ENCODE measurements at regions not wholly inside any gene's neighbourhood (a gene's known extent, or its start where the extent isn't known, plus 50 kb on each side); places are given as distances from the start of the nearest gene placed in this dataset.
"Not testable (repeated sequence)": the region's sequence is repeated elsewhere in the genome, so short reads cannot be mapped to it uniquely, and the experiment has no call there.

DNA sequence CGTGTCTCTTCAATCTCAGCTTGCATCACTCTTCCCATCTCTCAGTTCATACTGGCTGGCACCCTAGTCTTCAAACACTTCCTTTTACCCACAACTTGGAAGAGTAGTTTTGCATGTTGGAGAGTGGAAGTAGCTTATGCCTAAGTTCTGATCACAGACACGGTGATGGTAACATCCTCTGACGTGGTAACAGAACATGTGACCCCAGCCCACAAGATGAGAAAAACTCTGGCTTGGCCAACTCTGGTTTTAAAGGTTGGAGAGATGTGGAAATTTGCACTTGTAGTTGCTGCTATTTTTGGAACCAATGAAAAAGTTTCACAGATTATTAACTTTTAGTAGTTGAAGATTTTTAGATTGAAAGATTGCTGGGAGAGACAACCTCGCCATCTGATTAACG, 155.4 kb upstream of the SLC35G4 start:
- no peak for DNase-seq

DNA sequence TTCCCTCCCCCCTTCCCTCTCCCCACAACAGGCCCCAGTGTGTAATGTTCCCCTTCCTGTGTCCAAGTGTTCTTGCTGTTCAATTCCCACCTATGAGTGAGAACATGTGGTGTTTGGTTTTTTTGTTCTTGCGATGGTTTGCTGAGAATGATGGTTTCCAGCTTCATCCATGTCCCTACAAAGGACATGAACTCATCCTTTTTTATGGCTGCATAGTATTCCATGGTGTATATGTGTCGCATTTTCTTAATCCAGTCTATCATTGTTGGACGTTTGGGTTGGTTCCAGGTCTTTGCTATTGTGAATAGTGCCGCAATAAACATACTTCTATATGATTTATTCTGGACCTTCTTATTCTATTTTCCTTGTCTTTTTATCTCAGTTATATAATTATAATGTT, 165.2 kb upstream of the SLC35G4 start:
- DNase-seq: not testable (repeated sequence)

DNA sequence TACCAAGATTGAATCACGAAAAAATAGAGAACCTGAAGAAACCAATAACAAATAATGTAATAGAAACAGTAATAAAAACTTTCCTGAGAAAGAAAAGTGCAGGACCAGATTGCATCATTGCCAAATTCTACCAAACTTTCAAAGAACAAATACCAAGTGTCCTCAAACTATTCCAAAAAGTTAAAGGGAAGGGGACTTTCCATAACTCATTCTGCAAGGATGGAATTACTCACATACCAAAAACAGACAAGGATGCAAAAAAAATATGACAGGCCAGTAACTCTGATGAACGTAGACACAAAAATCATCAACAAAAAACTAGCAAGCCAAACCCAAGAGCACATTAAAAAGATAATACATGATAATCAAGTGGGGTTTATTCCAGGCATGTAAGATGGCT, 172.3 kb upstream of the SLC35G4 start:
- DNase-seq: no peak

DNA sequence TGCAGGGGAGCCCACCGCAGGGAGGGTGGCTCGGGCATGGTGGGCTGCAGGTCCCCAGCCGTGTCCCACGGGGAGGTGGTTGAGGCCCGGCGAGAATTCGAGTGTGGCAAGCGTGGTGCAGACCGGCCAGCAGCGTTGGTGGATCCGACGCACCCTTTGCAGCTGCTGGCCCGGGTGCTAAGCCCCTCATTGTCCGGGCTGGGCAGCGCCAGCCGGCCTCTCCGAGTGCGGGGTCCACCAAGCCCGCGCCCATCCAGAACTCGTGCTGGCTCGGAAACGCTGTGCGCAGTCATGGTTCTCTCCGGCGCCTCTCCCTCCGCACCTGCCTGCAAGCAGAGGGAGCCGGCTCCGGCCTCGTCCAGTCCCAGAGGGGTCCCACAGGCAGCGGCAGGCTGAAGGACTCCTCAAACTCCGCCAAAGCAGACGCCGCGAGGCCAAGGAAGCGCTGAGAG, 177.0 kb upstream of the SLC35G4 start:
- no peak for DNase-seq

DNA sequence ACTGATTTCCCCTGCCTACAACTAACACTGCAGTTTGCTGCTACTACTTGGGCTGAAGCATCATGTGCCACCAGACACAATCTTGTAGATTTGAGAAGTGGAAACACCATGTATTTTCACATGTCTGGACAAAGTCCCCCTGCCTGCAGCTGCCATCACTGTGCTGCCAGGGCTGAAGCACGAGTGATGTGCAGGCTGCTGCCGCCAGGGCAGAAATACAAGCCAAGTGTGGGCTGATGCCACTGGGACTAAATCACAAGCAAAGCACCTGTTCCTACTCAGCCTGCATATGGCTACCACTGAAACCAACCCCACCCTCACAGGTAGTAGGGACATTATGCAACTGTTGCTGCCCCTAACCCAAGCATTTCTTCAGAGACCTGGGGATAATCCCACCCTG, 179.5 kb upstream of the SLC35G4 start:
- DNase-seq: no peak

DNA sequence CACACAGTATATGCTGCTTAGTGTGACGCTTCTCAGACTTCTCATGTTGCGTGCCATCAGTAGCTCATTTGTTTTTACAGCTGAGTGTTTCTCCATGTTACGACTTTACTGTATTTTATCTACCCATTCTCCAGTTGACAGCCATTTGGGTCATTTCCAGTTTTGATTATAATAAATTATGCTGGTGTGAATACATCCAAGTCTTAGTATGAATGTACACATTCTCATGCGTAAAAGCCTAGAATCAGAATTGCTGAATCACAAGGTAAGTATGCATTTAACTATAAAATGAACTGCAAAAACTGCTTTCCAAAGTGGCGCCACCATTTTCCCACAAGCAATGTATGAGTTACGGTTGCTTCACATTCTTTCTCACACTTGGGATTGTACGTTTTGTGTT, 184.2 kb upstream of the SLC35G4 start:
- DNase-seq: no peak

DNA sequence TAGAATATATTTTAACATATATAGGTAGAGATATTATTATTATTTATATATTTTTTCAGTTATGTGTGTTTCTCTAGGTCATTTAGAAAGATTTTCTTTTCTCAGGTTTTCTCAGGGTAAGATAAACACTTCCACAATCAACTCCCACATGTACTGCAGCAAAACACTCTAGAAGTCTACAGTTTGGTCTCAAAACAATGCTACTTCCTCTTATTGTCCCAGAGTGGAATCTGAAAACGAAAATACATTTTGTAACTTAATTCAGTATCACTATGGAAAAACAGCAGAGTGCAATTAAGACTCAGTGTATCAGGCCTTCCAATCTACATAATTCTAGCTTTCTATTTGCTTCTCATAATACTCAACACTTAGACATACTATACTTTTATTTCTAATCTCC, 190.1 kb upstream of the SLC35G4 start:
- no peak for DNase-seq

DNA sequence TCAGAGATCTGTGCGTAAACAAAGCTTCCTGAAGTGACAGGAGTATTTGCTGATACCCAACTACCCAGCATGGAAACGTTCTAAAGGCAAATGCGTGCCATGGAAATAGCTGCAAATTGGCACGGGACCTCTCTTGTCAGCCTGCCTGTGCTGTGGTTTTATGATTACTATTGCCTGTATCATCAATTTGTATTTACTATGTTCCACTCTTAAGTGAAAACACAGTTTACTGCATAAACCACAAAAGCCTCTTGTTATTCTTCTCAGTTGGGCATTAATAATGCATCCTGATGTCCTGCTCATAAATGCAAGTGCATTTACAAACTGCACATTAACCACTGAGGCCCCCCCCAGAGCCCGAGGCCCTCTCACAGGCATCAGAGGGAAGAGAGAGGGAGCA, 196.6 kb upstream of the SLC35G4 start:
- no peak for DNase-seq

DNA sequence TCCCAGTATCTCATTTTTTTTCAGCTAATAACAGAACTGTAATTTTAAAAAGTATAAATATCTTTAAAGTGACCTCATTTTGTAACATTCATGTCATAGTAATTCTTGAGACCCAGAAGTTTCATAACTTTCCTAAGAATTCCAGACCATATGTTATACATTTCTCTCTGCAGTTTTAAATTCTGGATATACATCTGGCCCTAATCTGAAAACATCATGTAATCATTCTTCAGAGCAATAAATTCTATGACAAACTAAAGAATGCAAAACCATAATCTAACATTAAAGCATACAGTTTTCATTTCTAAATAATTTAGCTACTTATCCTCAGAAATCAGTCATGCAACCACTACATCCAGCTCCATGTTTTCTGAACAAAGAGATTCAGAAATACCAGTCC, 198.3 kb upstream of the SLC35G4 start:
- DNase-seq: no peak

DNA sequence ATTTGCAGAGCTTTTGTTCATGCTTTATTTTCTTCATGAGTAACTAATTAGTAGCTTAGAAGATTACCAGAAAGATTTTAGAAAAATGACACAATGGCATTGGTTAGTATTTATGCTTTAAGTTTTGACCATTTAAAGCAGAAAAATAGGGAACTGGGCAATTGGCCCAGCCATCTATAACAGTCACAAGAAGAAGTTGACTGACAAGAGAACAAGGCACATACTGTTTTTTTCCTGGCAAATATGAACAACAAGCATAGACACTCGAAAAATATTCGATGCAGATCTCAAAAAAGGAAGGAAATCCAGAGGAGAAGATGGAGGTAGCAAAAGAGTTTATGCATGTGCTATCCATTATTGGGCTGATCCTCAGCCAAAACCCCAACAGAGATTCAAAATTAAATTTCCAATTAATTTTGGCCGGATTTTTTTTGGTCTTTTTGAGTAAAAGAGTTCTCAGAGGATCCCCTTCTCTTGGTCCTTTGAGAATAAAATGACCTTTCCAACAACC, 200.8 kb upstream of the SLC35G4 start:
- no peak for DNase-seq

DNA sequence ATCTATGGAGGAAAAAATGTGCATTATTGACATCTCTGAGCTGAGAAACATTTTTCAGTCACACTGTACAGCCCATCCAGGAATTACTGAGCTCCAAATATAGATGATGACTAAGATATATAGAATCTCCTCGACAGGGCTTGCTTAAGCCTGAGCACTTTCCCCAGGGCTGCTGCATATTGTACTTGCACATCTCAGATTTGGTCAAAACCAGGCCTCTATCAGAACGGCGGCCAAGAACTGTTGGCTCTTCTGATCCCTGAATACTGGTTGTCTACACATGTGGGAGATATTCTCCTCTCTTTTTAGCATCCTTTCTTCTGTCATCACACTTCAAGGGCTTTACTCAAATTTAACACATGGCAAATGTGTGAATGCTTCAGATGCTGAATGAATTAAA, 201.5 kb upstream of the SLC35G4 start:
- DNase-seq: no peak

DNA sequence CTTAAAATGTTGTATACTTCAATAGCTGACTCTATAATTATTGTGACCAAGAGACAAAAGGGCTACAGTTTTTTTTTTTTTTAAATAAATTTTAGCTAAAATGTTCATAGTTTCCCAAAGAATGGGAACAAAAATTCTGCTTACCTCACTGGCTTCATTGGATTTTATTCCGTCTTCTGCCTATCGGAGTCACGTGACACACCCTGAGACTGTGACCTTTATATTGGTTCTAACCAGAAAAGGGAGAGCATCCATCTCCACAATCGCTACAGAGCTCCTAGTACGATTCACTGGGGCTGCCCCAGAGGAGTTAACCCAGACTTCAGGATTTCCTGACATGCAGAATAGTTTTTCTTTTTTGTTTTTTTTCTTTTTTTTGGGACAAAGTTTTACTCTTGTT, 203.6 kb upstream of the SLC35G4 start:
- no peak for DNase-seq

DNA sequence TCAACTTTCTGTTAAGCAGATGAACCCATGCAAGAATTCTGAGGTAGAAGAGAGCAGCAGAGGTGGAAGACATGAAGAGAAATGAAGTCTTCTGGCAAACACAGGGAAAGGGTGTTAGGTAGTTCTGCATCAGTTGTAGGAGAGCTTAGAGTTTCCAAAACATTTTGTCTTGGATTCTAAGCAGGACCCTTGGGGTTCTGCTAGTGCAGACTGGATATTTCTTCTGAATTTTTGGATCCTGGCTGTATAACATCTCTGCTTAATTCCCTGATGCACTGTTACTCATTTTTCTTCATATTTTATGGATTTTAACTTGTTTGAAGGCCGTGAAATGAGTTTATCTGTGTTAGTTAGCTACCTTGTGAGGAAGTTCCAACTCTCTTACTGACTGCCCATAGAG, 208.7 kb upstream of the SLC35G4 start:
- no peak for DNase-seq

DNA sequence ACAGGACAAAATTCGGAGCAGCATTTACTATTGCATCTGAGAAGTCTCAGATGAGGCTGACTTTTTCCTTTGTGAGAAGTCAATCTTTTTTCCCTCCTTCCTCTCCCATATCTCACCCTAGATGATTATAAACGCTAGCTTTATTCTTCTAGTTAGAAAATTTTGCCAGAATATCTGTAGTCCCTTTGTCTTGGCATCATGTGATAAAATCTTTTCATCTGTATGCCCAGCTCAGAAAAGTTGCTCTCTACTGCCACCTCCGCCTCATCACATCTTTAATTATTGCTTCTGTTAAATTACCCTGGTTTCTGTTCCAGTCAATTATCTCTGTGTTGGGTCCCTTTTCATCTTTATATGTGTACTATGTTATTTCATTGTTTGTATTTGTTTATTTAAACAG, 210.8 kb upstream of the SLC35G4 start:
- DNase-seq: no peak

DNA sequence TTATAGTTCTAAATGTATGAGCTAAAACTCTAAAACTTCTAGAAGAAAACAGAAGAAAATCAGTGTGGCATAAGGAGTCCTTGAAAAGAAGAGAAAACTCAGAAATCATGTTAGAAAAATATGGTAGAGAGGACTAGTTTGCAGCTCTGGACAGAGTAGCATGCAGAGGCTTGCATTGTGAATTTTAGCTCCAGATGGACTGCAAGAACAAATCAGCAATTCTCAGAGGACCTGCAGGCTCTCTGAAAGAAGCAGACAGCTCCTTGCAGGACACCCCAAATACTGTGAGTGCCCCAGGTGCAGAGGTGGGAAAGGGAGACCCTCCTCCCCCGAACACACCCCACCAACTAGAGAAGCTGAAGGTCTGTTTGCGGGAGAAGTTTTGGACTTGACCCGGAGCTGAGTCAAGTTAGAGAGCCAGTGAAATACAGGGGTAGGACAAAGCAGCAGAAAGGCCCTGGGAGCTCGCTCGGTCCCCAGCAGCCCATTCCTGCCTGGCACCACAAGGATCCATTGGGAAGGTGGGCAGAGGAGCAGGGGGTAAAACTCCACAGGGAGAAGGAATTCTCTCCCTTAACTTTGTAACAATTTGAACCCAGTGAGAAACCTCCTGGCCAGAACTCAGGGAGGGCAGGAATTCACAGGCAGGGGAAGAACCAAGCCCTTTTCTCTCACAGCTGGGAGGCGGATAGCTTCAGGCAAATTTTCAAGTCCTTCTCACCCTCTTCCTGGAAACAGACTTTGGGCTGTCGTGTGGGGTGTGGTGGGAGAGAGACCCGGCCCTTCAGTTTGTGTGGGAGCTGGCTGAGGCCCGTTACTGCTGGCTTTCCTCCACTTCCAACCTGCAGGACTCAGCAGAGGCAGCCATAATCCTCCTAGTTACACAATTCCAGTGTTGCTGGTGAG, 216.2 kb upstream of the SLC35G4 start:
- DNase-seq: no peak

DNA sequence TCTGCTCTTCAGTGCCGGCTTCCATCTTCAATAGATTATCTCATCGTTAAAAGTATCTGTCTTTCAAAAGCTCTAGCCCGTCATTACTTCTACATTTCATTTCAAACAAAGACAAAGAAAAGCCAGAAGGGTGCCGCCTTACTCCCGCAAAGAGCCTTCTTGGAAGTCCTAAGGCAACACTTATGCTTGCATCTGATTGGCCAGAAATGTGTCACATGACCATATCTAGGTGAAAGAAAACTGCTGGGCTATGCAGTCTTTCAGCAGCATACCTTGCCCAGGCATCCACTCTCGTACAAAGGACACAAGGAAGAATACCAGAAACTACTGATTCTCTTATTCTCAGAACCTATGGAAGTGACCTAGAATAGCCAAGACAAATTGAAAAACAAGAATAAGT, 217.1 kb upstream of the SLC35G4 start:
- no peak for DNase-seq

DNA sequence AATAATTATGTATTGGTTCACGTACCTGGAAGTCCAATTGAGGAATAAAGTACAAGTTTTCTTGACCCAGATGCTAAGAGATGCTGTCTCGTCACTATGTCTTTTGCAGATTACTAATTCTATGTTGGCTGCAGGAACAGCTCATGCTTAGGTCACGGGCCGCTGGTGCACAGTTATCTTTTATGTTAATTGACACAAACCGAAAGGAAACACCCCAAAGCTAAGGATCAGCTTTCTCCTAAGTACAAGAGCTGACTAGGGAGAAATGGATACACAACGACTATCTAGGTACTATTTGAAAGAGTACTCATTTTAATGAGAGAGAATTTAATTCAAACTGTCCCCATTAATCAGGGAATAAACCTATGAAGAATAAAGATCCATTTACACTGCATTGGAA, 217.7 kb upstream of the SLC35G4 start:
- DNase-seq: no peak

DNA sequence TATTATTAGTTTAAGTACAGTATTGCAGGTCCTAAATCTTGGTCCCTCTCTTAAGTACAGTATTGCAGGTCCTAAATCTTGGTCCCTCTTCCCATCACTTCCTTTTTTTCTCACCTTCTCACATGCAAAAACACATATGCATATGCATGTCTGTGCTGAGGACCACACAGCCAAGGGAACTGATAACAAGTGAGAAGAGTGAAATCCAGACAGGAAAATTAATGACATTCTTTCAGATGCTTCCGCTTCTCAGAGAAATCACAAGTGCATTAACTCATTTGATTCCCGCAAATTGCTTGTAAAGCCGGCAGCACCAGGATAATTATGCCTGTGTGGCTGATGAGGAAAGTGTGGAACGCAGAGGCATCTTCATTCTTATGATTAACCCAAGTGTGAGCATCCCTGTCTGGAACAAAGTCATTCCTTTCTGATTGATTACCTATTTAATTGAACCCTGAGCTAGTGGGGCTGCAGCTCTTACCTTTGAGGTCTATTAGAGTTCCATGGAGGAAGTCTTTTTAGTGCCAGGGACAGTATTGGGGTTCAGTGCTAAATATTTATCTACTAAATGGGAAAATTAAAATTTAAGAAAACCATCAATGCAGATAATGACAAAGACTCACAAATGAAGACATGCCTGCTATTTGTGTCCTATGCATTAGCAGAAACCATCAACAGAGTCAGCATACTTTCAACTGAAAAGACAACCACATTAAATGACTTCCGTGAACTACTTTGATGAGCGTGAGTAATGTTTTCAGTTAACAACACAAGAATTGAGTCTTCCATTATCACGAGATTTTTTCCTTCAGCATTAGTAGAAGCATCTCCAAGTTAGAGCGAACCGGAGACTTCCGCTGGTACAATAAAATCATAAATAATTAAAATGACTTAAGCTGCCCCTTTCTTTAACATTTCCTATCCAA, 220.4 kb upstream of the SLC35G4 start:
- DNase-seq: no peak

DNA sequence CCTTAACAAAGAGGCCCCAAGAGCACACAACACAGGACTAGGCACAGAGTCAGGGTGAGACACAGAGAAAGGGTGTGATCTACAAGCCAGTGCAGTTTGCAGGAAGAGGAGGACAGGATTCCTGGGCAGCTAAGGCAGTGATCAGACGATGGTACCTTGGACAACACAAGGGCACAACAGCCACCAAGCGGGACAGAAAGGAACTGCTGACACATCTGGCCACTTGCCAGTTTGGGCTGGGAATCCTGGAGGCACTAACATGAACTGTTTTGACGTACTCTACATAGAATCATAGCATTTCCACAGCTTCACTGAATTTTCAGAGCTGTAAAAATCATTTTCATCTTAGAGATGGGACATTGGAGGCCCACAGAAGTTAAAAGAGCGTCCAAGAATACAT, 221.5 kb upstream of the SLC35G4 start:
- DNase-seq: no peak

DNA sequence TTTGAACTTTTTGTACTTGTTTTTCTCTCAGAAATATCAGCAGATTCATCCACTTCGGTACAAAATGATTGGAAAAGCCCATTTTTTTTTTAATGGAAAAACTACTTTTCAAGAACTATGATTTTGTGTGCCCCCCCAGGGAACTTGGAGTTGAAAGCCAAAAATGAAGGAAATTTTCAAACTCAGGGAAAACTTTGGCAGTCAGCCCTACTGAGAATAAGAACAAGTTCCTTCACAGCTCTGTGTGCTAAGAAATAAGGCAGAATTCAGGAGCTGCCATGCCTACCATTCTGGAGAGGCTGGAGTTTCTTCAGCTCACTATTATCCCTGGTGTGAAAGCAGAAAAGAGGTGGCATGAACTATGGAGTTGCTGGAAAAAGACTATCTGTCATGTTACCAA, 226.0 kb upstream of the SLC35G4 start:
- no peak for DNase-seq

DNA sequence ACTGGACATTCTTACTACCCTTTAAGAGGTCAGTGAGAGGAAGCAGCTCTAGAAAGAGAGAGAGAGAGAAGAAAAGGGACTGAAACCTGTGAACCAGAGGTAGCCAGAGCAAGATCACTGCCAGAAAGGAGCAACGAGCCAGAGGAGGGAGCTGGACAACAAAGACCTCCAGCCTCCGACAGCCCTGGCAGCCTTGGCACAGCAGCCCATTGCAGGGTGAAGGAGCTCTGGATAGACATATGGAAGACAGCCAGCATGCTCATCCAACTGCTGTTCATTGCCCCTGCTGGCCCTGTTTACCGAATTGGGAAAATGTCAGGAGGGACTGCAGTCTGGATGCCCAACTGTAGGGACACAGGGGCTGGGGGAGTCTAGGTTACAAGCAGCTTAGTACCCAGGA, 228.4 kb upstream of the SLC35G4 start:
- DNase-seq: no peak

DNA sequence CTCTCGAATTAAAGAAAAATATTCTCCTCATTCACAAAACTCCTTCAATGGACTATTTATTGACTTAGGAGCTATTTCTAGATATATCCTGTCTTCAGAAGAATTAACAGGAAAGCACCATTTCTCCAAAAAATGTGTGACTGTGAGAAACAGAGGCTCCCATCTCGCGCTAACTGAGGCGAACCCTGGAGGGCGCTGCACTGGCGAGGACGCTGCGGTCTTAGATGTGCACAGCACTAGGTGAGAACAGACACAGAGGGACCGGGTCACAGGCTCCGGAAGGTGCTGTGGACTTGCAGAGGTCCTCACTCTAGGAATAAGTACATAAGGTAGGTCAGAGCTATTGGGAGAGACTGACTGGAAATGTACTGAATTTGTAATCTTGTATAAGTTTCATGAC, 229.7 kb upstream of the SLC35G4 start:
- no peak for DNase-seq

DNA sequence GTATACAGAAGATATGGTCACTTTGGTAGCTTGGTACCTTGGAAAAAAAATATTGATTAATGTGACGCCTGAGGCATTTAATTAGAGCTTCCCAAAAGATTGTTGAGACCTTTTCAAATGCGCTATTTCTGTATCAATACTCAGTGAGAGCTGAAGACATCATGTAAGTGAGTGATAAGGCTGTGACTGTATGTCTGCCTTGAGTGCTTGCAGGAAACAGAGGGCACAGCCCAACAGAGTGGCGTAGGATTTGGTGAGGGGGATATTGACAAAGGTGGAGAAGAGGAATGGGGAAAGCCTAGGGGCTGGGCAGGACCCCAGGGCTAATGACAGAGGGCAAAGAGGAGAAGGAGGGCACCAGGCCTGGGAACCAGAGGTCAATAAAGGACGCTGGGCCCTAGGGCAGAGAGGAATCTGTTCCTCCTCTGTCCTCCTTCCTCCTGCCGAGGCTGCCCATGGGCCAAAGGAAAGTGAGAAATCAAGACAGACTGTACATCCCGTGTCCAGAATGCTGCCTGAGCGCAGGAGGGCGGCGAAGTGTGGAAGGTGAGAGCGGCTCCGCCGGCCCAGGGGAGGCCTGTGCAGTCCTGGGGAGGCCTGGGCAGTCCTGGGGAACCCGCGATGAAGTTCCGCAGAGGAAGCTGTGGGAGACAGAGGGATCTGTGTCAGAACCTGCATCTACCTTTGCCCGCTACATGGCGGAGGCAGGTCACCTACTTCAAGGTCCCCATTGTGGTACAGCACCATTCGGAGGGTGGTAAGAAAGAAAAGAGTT, 228.6 kb upstream of the PIEZO2 start:
- no peak for DNase-seq

All from NCI-H526 treated with DMSO at 0.1 percent for 48 hours (cell line).